SH-SY5Y (cell line): ENCODE measurements at regions not wholly inside any gene's neighbourhood (a gene's known extent, or its start where the extent isn't known, plus 50 kb on each side); places are given as distances from the start of the nearest gene placed in this dataset.

Experiments used
- GATA2 ChIP-seq: IDR thresholded peaks from 2 replicates; pipeline ENCODE4 v1.6.1; 2011; ENCODE audit warnings: mild to moderate bottlenecking, low read depth, low read length
- GATA3 ChIP-seq: IDR thresholded peaks from 2 replicates; pipeline ENCODE4 v1.6.1; 2011; ENCODE audit warnings: low read depth, mild to moderate bottlenecking, low read length, moderate library complexity

- TF ChIP-seq GATA2 (no peak), GATA3 (no peak)
Observed at GRCh38 chr5:101647861-101648260, 648.2 kb downstream of the SLCO4C1 start.
